Cardiac muscle cell (in vitro differentiated cells and primary cell): ENCODE measurements at regions not wholly inside any gene's neighbourhood (a gene's known extent, or its start where the extent isn't known, plus 50 kb on each side); places are given as distances from the start of the nearest gene placed in this dataset.
A peak's percentile ranks its signal among the peaks of the same experiment; 100 is the strongest.
"Not testable (repeated sequence)": the region's sequence is repeated elsewhere in the genome, so short reads cannot be mapped to it uniquely, and the experiment has no call there.

Experiments
- DNase-seq, 2 donors: peaks; one replicate each; pipeline versions ENCODE4 v3.0.0 to v3.0.0-alpha.2; 2010 to 2017; ENCODE audit warnings: low read depth in 1 of 2, low spot score in 1 of 2
- H3K27ac ChIP-seq: fragments of 200-600 bp; sonication (generic); 2 replicates; pipeline ENCODE4 v1.5.1; 2016
- H3K27me3 ChIP-seq: fragments of 200-600 bp; sonication (generic); 2 replicates; pipeline ENCODE4 v1.6.0; 2016; ENCODE audit warnings: control low read depth
- H3K36me3 ChIP-seq: fragments of 200-600 bp; sonication (generic); 2 replicates; pipeline ENCODE4 v1.5.1; 2016; ENCODE audit warnings: control low read depth
- H3K4me1 ChIP-seq: fragments of 200-600 bp; sonication (generic); 2 replicates; pipeline ENCODE4 v1.8.1; 2017; ENCODE audit warnings: low read depth, mild to moderate bottlenecking, mixed run types
- H3K4me3 ChIP-seq: fragments of 200-600 bp; sonication (generic); 2 replicates; pipeline ENCODE4 v1.5.1; 2016; ENCODE audit warnings: mild to moderate bottlenecking
- H3K9me3 ChIP-seq: fragments of 200-600 bp; sonication (generic); 2 replicates; pipeline ENCODE4 v1.5.1; 2017; ENCODE audit warnings: low read depth, mild to moderate bottlenecking, control low read depth
- CTCF ChIP-seq: IDR thresholded peaks from 2 replicates; pipeline ENCODE4 v1.5.1; 2012; ENCODE audit warnings: low read depth, mild to moderate bottlenecking, low read length

DNA sequence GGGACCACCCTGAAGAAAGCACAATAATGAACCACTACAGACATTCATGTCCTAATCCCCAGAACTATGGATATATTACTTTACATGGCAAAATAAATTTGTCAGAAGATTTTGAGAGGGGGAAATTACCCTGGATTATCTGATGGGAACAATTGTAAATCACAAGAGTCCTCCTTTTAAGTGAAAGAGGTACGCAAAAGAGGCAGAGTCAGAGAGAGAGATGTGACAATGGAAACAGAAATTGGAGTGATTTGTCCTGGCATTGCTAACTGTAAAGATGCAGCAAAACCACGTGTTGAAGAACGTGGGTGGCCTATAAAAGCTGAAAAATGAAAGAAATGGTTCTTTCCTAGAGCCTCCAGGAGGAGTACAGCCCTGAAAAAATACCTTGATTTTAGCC lies 1121.4 kb upstream of the ALCAM start:
- Histone ChIP-seq H3K9me3 (no peaks in the 10 kb centered on the region), H3K36me3 (no peaks in the 10 kb centered on the region), H3K27me3 (no peaks in the 10 kb centered on the region), H3K4me3 (no peak overlapping the region), H3K4me1 (no peaks in the 10 kb centered on the region), H3K27ac (no peak overlapping the region)
- no peak for DNase-seq
- TF ChIP-seq CTCF = no peak

- Histone ChIP-seq H3K4me3 (no peak overlapping the region), H3K36me3 (no peaks in the 10 kb centered on the region), H3K4me1 (no peaks in the 10 kb centered on the region), H3K27ac (no peak overlapping the region), H3K27me3 (no peaks in the 10 kb centered on the region), H3K9me3 (no peaks in the 10 kb centered on the region)
- DNase-seq = no peak
- TF ChIP-seq CTCF = no peak
Measured at GRCh38 chr3:104245981-104246380, 1120.7 kb upstream of the ALCAM start.

DNA sequence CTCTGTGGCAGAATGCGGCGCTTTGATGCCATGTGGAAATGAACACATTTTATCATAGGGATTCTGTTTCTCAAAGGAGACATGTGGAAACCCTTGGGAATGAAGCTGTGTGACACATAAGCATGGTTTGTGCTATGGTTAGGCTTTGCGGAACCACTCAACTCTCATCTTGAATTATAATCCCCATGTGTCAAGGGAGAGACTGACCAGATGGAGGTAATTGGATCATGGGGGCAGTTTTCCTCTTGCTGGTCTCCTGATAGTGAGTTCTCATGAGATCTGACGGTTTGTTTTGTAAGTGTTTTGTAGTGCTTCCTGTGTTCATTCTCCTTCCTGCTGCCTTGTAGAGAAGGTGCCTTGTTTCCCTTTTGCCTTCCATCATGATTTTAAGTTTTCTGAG lies 1109.2 kb upstream of the ALCAM start:
- Histone ChIP-seq H3K4me1 (no peaks in the 10 kb centered on the region), H3K36me3 (no peaks in the 10 kb centered on the region), H3K27ac (peak overlapping the region; percentile 51), H3K27me3 (no peaks in the 10 kb centered on the region), H3K9me3 (no peaks in the 10 kb centered on the region), H3K4me3 (no peak overlapping the region)
- DNase-seq = peak in 1 of 2 donors; percentile 14
- TF ChIP-seq CTCF = no peak

DNA sequence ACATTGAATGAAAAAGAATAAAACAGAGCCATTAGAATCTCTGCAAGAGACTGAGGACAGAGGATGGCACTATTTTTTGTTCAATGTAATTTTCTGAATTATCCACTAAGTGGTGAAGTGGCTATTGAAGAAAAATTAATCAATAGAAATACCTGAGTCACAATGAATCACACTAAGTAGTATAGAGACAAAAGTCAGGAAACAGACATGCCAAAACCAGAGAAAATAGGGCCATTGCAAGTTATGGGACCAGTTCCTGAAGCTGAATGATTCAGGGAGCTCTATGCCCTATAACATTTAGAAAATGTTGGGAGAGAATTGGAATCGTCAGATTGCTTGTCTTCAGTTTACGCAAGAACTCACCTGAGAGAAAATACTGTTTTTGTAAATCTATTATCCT lies 1103.2 kb upstream of the ALCAM start:
- DNase-seq = no peak
- no peak overlapping the region for H3K27ac ChIP-seq
- no peak for TF ChIP-seq CTCF

DNA sequence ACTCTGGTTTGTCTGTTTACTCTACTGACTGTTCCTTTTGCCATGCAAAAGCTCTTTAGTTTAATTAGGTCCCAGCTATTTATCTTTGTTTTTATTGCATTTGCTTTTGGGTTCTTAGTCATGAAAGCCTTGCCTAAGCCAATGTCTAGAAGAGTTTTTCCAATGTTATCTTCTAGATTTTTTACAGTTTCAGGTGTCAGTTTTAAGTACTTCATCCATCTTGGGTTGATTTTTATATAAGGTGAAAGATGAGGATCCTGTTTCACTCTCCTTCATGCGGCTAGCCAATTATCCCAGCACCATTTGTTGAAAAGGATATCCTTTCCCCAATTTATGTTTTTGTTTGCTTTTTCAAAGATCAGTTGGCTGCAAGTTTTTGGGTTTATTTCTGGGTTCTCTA lies 1100.5 kb upstream of the ALCAM start:
- H3K36me3 ChIP-seq, H3K27me3 ChIP-seq, H3K4me1 ChIP-seq, H3K9me3 ChIP-seq, H3K4me3 ChIP-seq, H3K27ac ChIP-seq, DNase-seq: not testable (repeated sequence)

More for the DNA sequence above, 1103.2 kb upstream of the ALCAM start:
- H3K36me3 ChIP-seq = no peaks in the 10 kb centered on the region
- no peak overlapping the region for H3K4me3 ChIP-seq
- no peaks in the 10 kb centered on the region for H3K9me3 ChIP-seq
- no peaks in the 10 kb centered on the region for H3K4me1 ChIP-seq
- H3K27me3 ChIP-seq = no peaks in the 10 kb centered on the region

DNA sequence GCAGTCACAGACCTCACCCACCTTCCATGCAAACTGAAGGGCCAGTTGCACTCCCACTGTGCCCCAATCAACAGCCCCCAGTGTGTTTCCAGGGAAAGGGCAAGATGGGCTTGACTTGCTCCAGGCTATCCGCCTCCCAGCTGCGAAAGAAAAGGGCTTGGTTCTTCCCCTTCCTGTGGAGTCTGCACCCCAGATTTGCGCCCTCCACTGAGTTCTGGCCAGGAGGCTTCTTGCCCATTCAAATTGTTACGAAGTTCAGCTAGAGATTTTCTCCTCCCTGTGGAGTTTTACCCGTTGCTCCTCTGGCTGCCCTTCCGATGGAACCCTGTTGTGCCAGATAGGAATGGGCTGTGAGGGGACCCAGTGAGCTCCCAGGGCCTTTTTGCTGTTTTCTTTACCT lies 1096.9 kb upstream of the ALCAM start:
- Histone ChIP-seq H3K4me1 (no peaks in the 10 kb centered on the region), H3K27me3 (no peaks in the 10 kb centered on the region), H3K36me3 (no peaks in the 10 kb centered on the region), H3K9me3 (no peaks in the 10 kb centered on the region), H3K4me3 (no peak overlapping the region), H3K27ac (no peak overlapping the region)
- DNase-seq = no peak
- no peak for TF ChIP-seq CTCF
